ENCODE measurements at regions not wholly inside any gene's neighbourhood (a gene's known extent, or its start where the extent isn't known, plus 50 kb on each side); places are given as distances from the start of the nearest gene placed in this dataset.

- TF ChIP-seq CTCF (IDR thresholded peaks at IDR 0.05) (no peak), POLR2A (IDR thresholded peaks at IDR 0.05) (no peak)
Observed at GRCh38 chr1:80917826-80918225, 882.9 kb upstream of the ADGRL2 start.
